Smooth muscle cell (in vitro differentiated cells): ENCODE measurements at regions not wholly inside any gene's neighbourhood (a gene's known extent, or its start where the extent isn't known, plus 50 kb on each side); places are given as distances from the start of the nearest gene placed in this dataset.

Experiments
- DNase-seq: peaks from one replicate; lab custom pipeline; 2025; ENCODE audit not compliant: unreplicated experiment; lab: John Stamatoyannopoulos, UW
- H2AFZ ChIP-seq: fragments of 200-600 bp; sonication (generic); 2 replicates; pipeline ENCODE4 v1.6.0; 2016; ENCODE audit warnings: antibody characterized with exemption, low read depth, mild to moderate bottlenecking
- H3F3A ChIP-seq: fragments of 200-600 bp; sonication (generic); 2 replicates; pipeline ENCODE4 v1.6.0; 2017; ENCODE audit warnings: antibody characterized with exemption, low read depth
- H3K27ac ChIP-seq: fragments of 200-600 bp; sonication (generic); 2 replicates; pipeline ENCODE4 v1.5.1; 2016; ENCODE audit warnings: low read depth, mild to moderate bottlenecking
- H3K27me3 ChIP-seq: fragments of 200-600 bp; sonication (generic); 2 replicates; pipeline ENCODE4 v1.6.1; 2016; ENCODE audit warnings: low read depth, mild to moderate bottlenecking
- H3K36me3 ChIP-seq: fragments of 200-600 bp; sonication (generic); 2 replicates; pipeline ENCODE4 v1.5.1; 2016; ENCODE audit warnings: low read depth
- H3K4me1 ChIP-seq: fragments of 200-600 bp; sonication (generic); 2 replicates; pipeline ENCODE4 v1.5.1; 2016; ENCODE audit warnings: low read depth
- H3K4me2 ChIP-seq: fragments of 200-600 bp; sonication (generic); 2 replicates; pipeline ENCODE4 v1.6.0; 2016; ENCODE audit warnings: mild to moderate bottlenecking
- H3K4me3 ChIP-seq: fragments of 200-600 bp; sonication (generic); 2 replicates; pipeline ENCODE4 v1.5.1; 2016; ENCODE audit warnings: mild to moderate bottlenecking
- H3K79me2 ChIP-seq: fragments of 200-600 bp; sonication (generic); 2 replicates; pipeline ENCODE4 v1.6.0; 2016; ENCODE audit warnings: low read depth, mild to moderate bottlenecking
- H3K9ac ChIP-seq: fragments of 200-600 bp; sonication (generic); 2 replicates; pipeline ENCODE4 v1.6.0; 2016; ENCODE audit warnings: low read depth
- H3K9me3 ChIP-seq: fragments of 200-600 bp; sonication (generic); replicated peaks from 2 replicates; pipeline ENCODE4 v1.5.1; 2016; ENCODE audit warnings: low read depth
- H4K20me1 ChIP-seq: fragments of 200-600 bp; sonication (generic); 2 replicates; pipeline ENCODE4 v1.6.0; 2016; ENCODE audit warnings: low read depth
- WGBS: methylation state at CpG from one replicate; pipeline ENCODE4 v1.1.7; 2016; ENCODE audit warnings: low lambda C conversion rate; 5-methylcytosine and 5-hydroxymethylcytosine counted together
- TF ChIP-seq, protein P1 (sequence below): fragments of 200-600 bp; sonication (generic); IDR thresholded peaks from 2 replicates; pipeline ENCODE4 v1.5.1; 2017; ENCODE audit warnings: borderline replicate concordance, mild to moderate bottlenecking, antibody characterized with exemption; ENCODE audit not compliant: insufficient read depth, poor library complexity, severe bottlenecking

DNA sequence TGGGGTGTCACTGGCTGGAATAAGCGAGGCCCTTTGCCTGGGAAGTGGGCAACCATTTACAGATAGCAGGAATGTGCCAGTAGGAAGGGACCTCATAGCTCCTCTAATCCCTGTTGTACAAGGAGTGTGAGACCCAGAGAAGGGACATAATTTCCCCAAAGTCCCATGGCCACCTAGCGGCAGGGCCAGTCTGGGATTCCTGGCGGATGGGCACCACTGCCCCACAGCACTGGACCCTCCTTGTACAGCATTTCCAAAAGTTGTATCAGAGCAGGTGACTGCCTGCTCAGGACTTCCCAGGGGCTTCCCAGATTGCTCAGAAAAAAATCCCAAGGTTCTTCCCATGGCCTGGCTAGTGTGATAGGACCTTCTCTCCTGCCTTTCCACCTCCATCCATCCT, 185.8 kb downstream of the GLI2 start:
- H3K4me3 ChIP-seq = no peak overlapping the region

DNA sequence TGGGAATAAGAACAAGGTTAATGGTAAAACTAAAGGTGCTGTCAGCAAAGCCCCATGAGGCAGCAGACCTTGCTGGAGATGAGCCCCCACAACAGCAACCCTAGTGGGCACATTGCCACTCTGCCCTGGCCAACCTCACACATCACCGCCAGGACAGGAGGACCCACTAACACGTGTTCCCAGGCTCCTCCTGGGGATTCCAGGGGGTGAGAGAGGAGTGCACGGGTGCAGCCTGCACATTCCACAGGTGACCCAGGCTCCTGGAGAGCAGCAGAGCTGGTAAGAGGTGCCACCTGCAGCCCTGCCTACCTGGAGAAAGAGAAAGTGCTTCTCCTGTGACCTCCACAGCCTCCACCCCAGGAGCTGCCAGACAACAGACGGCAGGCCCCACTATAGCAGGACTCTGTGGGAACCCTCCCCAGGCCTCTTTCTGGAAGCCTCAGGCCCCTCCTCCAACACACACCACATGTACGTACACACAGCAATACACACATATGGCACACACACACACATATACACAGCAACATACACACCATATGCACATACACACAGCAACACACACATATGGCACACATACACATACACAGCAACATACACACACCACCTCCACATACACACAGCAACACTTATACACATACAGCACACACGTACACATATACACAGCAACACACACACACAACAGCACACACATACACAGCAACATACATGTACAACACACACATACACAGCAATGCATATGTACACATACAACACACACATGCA, 187.1 kb downstream of the GLI2 start:
- no peaks in the 10 kb centered on the region for H3K27me3 ChIP-seq
- H3K9me3 ChIP-seq = no peaks in the 10 kb centered on the region
- no peak overlapping the region for H3K4me2 ChIP-seq
- no peak overlapping the region for H3K4me3 ChIP-seq
- H4K20me1 ChIP-seq = no peaks in the 10 kb centered on the region
- TF ChIP-seq, protein P1, sequence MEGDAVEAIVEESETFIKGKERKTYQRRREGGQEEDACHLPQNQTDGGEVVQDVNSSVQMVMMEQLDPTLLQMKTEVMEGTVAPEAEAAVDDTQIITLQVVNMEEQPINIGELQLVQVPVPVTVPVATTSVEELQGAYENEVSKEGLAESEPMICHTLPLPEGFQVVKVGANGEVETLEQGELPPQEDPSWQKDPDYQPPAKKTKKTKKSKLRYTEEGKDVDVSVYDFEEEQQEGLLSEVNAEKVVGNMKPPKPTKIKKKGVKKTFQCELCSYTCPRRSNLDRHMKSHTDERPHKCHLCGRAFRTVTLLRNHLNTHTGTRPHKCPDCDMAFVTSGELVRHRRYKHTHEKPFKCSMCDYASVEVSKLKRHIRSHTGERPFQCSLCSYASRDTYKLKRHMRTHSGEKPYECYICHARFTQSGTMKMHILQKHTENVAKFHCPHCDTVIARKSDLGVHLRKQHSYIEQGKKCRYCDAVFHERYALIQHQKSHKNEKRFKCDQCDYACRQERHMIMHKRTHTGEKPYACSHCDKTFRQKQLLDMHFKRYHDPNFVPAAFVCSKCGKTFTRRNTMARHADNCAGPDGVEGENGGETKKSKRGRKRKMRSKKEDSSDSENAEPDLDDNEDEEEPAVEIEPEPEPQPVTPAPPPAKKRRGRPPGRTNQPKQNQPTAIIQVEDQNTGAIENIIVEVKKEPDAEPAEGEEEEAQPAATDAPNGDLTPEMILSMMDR = no peak
- H3F3A ChIP-seq = peaks cover 14% of the 10 kb centered on the region
- H3K27ac ChIP-seq = no peak overlapping the region
- WGBS = 99% methylated on average over 6 of the region's 6 CpGs
- H3K9ac ChIP-seq = no peak overlapping the region
- H2AFZ ChIP-seq = no peak overlapping the region
- DNase-seq = no peak
- peaks cover 39% of the 10 kb centered on the region for H3K79me2 ChIP-seq
- H3K36me3 ChIP-seq = no peaks in the 10 kb centered on the region
- H3K4me1 ChIP-seq = peaks cover 7% of the 10 kb centered on the region

More for the DNA sequence above, 185.8 kb downstream of the GLI2 start:
- H3K9me3 ChIP-seq = no peaks in the 10 kb centered on the region
- no peak overlapping the region for H3K9ac ChIP-seq
- H3K36me3 ChIP-seq = no peaks in the 10 kb centered on the region
- H4K20me1 ChIP-seq = no peaks in the 10 kb centered on the region
- peaks cover 16% of the 10 kb centered on the region for H3F3A ChIP-seq
- peaks cover 33% of the 10 kb centered on the region for H3K79me2 ChIP-seq
- peak overlapping the region; percentile 100 for H3K27ac ChIP-seq
- no peak for DNase-seq
- 95% methylated on average over 3 of the region's 3 CpGs for WGBS
- H3K4me1 ChIP-seq = peaks cover 7% of the 10 kb centered on the region
- TF ChIP-seq, protein P1 = no peak
- no peaks in the 10 kb centered on the region for H3K27me3 ChIP-seq
- H2AFZ ChIP-seq = no peak overlapping the region
- H3K4me2 ChIP-seq = no peak overlapping the region

DNA sequence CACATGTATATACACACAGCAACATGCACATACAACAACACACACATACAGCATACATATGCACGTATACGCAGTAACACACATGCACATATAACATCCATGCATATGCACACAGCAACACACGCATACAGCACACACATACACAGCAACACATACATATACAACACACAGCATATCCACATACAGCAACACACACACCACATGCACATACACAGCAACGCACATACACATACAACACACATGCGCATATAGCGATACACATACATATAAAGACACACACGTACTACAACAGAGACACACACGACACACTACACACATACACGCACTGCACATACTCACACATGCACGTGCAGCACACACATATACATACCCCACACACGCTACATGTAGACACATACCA, 187.8 kb downstream of the GLI2 start:
- TF ChIP-seq, protein P1 = no peak
- no peak overlapping the region for H3K4me2 ChIP-seq
- no peaks in the 10 kb centered on the region for H3K27me3 ChIP-seq
- over 99% methylated on average over 11 of the region's 11 CpGs for WGBS
- no peak overlapping the region for H2AFZ ChIP-seq
- no peaks in the 10 kb centered on the region for H4K20me1 ChIP-seq
- H3K4me3 ChIP-seq = no peak overlapping the region
- H3F3A ChIP-seq = peaks cover 12% of the 10 kb centered on the region
- H3K4me1 ChIP-seq = peaks cover 7% of the 10 kb centered on the region
- no peak overlapping the region for H3K27ac ChIP-seq
- no peak for DNase-seq
- H3K36me3 ChIP-seq = no peaks in the 10 kb centered on the region
- no peaks in the 10 kb centered on the region for H3K9me3 ChIP-seq
- H3K79me2 ChIP-seq = peaks cover 39% of the 10 kb centered on the region
- H3K9ac ChIP-seq = no peak overlapping the region

DNA sequence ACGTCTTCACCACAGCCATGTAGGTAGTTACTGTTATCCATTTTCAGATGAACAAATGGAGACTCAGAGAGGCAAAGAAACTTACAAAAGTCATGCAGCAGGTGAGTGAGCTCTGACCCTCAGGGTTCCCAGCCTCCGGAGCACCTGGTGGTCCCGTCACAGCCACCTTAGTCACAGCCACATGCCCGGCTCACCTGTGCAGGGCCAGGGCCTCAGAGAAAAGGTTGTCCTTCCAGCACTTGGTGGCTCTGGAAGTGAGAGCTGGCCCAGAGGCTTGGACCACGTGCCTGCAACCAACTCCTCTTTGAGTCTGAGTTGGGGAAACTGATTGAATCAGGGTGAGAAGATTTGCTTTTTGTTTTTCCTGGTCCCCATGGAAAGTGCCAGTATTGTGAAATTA, 189.3 kb downstream of the GLI2 start:
- no peak overlapping the region for H3K4me3 ChIP-seq
- no peaks in the 10 kb centered on the region for H3K9me3 ChIP-seq
- WGBS = 97% methylated on average over 5 of the region's 5 CpGs
- peaks cover 3% of the 10 kb centered on the region for H3F3A ChIP-seq
- H3K27me3 ChIP-seq = no peaks in the 10 kb centered on the region
- no peaks in the 10 kb centered on the region for H3K36me3 ChIP-seq
- no peak overlapping the region for H2AFZ ChIP-seq
- H3K27ac ChIP-seq = no peak overlapping the region
- H3K79me2 ChIP-seq = peaks cover 31% of the 10 kb centered on the region
- TF ChIP-seq, protein P1 = no peak
- no peak overlapping the region for H3K9ac ChIP-seq
- DNase-seq = no peak
- no peaks in the 10 kb centered on the region for H4K20me1 ChIP-seq
- H3K4me2 ChIP-seq = no peak overlapping the region
- H3K4me1 ChIP-seq = peaks cover 7% of the 10 kb centered on the region
